Right cardiac atrium (tissue), 5 donors: ENCODE measurements at regions not wholly inside any gene's neighbourhood (a gene's known extent, or its start where the extent isn't known, plus 50 kb on each side); places are given as distances from the start of the nearest gene placed in this dataset.
"Not testable (repeated sequence)": the region's sequence is repeated elsewhere in the genome, so short reads cannot be mapped to it uniquely, and the experiment has no call there.

ENCODE experiments used
- ATAC-seq, 2 donors: fragments of 200-7000 bp; cut with Tn5 transposase; one replicate each; pipeline versions ENCODE4 v1.8.0 to v1.9.1; 2020; ENCODE audit warnings: moderate library complexity in 2 of 2, mild to moderate bottlenecking in 1 of 2
- DNase-seq, 3 donors: peaks; one replicate each; pipeline ENCODE4 v3.0.0-alpha.2; 2020
- H3K27ac ChIP-seq: one replicate; pipeline ENCODE4 v1.5.1; 2013; ENCODE audit warnings: mild to moderate bottlenecking, low read length, control low read depth, moderate library complexity
- H3K27me3 ChIP-seq: one replicate; pipeline ENCODE4 v1.6.1; 2013; ENCODE audit not compliant: control insufficient read depth, insufficient read depth
- H3K4me1 ChIP-seq: one replicate; pipeline ENCODE4 v1.6.1; 2013; ENCODE audit warnings: low read length; ENCODE audit not compliant: control insufficient read depth, insufficient read depth
- H3K4me3 ChIP-seq: one replicate; pipeline ENCODE4 v1.5.1; 2013; ENCODE audit warnings: low read length, control low read depth
- H3K9me3 ChIP-seq: one replicate; pipeline ENCODE4 v1.6.1; 2013; ENCODE audit warnings: low read length; ENCODE audit not compliant: control insufficient read depth
- WGBS: extraction: QIAGEN DNeasy Blood & Tissue Kit; methylation state at CpG from one replicate; pipeline ENCODE4 v1.1.7; 2013; 5-methylcytosine and 5-hydroxymethylcytosine counted together
- intact Hi-C, 4 donors: fragments of 100-400 bp; cut with DNase I; formaldehyde crosslinking; loops; one replicate each; pipeline versions ENCODE4 v1.11.0 to v1.14.0; 2022 to 2023
- donor health status: healthy with polysubstance abuse.
- donor health status: DM: no; HTN: yes; CAD: no.
- donor health status: DM: no; HTN: no; CAD: no.
- donor health status: DM: no; HTN: yes; CAD: no; lungs with severe emphysema.
- donor health status: DM: yes; HTN: yes; CAD: no.

DNA sequence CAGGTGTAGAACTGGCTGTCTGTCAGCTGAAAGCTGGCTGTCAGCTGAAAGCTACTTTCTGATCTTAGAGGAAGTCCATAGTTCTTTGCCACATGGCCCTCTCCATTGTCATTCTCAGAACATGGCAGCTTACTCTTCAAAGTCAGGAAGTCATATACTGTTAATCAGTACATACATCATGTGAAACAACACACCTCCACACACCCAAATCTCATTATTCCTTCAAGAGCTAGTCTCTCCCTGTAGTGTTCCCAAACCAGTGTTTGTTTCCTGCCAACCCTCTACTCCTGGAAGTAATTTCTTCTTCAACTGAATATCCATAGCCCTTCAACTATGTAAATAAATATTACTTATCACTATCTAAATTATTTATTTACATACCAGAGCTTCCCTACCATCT, 58.9 kb downstream of the OR5AK2 start:
- Histone ChIP-seq H3K4me3 (no peak overlapping the region), H3K4me1 (no peaks in the 10 kb centered on the region), H3K27me3 (no peaks in the 10 kb centered on the region), H3K27ac (no peak overlapping the region), H3K9me3 (no peaks in the 10 kb centered on the region)
- ATAC-seq = no peak
- no peak for DNase-seq
- intact Hi-C loops = no loop called here

DNA sequence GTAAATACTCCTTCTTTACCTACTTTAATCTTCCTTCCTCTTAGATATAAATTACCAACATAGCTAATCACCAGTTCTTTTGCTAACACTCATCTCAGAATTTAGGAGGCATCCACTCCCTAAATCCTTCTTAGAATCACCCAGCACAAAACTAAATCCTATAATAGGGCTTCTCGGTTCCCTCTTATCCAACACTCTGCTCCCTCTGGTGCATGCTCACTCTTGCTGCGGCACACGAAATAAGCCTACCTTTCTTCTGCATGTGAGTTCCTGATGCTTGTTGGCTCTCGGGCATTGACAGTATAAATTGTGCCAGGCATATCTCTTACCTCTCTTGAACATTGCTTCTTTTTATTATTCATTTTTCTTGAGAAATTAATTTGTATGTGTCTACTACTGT, 61.0 kb downstream of the OR5AK2 start:
- Histone ChIP-seq H3K27ac (no peak overlapping the region), H3K27me3 (no peaks in the 10 kb centered on the region), H3K9me3 (no peaks in the 10 kb centered on the region), H3K4me3 (no peak overlapping the region), H3K4me1 (no peaks in the 10 kb centered on the region)
- intact Hi-C loops = no loop called here
- no peak for DNase-seq
- WGBS = 77% methylated on average over 4 of the region's 4 CpGs
- ATAC-seq = no peak

DNA sequence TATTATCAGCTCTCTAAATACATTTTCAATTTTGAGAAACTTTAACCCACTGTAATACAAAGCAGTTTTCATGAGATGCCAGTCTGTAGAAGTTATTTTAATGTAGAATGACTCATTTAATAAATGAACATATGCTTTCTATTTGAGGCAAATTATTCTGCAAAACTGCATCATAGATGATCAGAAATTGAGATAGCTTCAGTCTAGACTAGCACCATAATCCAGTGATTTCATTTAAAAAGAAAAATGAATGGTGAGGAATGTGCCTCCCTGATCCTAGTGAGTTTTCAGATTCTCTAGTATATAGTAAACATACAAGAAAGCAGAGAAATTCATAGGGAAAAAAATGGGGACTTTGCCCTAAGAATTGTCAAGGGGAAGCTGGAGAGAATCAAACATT, 66.1 kb downstream of the OR5AK2 start:
- intact Hi-C loops = no loop called here
- Histone ChIP-seq H3K27me3 (no peaks in the 10 kb centered on the region), H3K4me1 (no peaks in the 10 kb centered on the region), H3K27ac (no peak overlapping the region), H3K4me3 (no peak overlapping the region), H3K9me3 (no peaks in the 10 kb centered on the region)
- ATAC-seq = no peak
- no peak for DNase-seq

DNA sequence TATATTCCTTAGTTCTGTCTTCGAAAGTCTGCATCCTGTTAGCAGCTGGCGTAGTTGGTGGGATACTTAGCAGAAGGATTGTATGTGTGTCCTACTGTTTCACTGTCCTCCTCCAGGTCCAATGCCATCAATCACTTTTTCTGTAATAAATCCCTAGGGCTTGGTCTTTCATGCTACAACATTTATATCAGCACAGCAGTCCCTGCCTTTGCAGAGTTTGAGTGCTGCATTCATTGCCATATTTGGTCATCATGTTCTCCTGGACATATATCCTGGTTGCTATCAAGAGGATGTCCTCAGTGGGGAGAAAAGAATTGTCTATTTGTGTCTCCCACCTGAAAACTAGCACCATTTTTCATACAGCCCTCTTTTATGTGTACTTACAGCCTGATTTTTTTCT, 67.0 kb downstream of the OR5AK2 start:
- Histone ChIP-seq H3K4me3 (no peak overlapping the region), H3K27me3 (no peaks in the 10 kb centered on the region), H3K9me3 (no peaks in the 10 kb centered on the region), H3K27ac (no peak overlapping the region), H3K4me1 (no peaks in the 10 kb centered on the region)
- 95% methylated on average over 2 of the region's 2 CpGs for WGBS
- no peak for DNase-seq
- intact Hi-C loops = no loop called here
- no peak for ATAC-seq

DNA sequence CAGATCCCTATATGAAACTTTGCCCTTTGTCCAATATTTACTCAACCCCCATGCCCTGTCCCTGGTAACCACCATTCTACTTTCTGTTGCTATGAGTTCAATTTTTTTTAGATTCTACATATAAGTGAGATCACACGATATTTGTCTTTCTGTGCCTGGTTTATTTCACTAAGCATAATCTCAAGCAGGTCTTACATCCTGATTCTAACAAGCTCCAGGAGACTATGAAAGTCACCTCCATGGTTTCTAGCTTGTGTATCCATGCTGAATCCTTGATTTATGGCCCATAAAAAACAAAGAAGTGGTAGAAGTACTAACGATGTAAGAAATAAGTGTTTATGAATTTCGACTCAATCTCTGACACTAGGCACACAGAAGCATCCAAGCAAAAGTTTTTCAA, 68.0 kb downstream of the OR5AK2 start:
- ATAC-seq (no peak), DNase-seq (no peak)
- H3K27me3 ChIP-seq = no peaks in the 10 kb centered on the region
- intact Hi-C loops = no loop called here
- H3K9me3 ChIP-seq = no peaks in the 10 kb centered on the region
- H3K27ac ChIP-seq = no peak overlapping the region
- H3K4me3 ChIP-seq = no peak overlapping the region
- 80% methylated on average over 3 of the region's 3 CpGs for WGBS
- no peaks in the 10 kb centered on the region for H3K4me1 ChIP-seq

DNA sequence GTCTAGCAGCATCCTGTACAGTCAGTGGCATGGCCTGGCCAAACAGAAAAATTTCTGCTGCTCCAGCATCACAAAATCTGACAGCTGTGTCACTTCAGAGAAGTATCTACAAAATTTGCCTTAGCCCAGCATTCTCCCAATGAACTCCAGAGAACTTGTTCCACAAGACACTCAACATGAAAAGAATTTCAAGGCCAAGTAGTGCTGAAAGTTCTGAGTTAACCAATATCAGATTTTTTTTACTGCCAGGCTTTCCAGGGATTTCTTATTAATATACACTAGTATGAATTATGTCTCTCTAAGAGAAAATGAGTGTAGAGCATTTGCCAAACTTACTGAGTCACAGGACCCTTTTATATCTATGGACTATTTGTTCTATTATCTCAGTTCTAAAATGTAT, 68.8 kb downstream of the OR5AK2 start:
- Histone ChIP-seq H3K27me3 (no peaks in the 10 kb centered on the region), H3K9me3 (no peaks in the 10 kb centered on the region), H3K27ac (no peak overlapping the region), H3K4me1 (no peaks in the 10 kb centered on the region), H3K4me3 (no peak overlapping the region)
- no peak for ATAC-seq
- no peak for DNase-seq
- intact Hi-C loops = no loop called here

DNA sequence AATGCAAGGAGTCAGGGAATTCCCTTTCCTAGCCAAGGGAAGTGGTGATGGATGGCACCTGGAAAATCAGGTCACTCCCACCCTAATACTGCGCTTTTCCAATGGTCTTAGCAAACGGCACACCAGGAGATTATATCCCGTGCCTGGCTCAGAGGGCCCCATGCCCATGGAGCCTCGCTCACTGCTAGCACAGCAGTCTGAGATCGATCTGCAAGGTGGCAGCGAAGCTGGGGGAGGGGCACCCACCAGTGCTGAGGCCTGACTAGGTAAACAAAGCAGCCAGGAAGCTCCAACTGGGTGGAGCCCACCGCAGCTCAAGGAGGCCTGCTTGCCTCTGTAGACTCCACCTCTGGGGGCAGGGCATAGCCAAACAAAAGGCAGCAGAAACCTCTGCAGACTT, 74.2 kb downstream of the OR5AK2 start:
- ATAC-seq, H3K9me3 ChIP-seq, H3K4me3 ChIP-seq, H3K27ac ChIP-seq, intact Hi-C loops, H3K4me1 ChIP-seq, DNase-seq, H3K27me3 ChIP-seq: not testable (repeated sequence)
- 90% methylated on average over 7 of the region's 7 CpGs for WGBS

DNA sequence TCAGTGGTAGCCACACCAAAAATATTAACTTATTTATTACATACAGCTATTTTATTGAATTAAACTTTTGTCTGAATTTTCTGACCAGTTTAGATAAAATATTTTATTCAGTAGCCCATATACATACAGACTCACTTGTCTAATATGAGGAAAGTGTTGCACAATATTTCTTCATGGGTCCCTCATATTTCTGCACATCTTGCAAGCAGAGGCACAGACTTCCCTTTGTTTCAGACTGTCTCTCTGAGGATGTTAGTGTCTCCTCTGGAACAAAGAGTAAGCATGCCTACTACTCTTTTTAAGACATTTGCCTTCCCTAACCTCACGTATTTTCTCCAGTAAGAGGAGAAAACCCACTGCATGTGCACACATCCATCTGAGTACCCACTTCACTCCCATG, 81.2 kb downstream of the OR5AK2 start:
- Histone ChIP-seq H3K4me1 (no peaks in the 10 kb centered on the region), H3K27ac (no peak overlapping the region), H3K4me3 (no peak overlapping the region), H3K9me3 (no peaks in the 10 kb centered on the region), H3K27me3 (no peaks in the 10 kb centered on the region)
- DNase-seq (no peak), ATAC-seq (no peak)
- intact Hi-C loops = no loop called here
- 79% methylated on average over 1 of the region's 1 CpG for WGBS

DNA sequence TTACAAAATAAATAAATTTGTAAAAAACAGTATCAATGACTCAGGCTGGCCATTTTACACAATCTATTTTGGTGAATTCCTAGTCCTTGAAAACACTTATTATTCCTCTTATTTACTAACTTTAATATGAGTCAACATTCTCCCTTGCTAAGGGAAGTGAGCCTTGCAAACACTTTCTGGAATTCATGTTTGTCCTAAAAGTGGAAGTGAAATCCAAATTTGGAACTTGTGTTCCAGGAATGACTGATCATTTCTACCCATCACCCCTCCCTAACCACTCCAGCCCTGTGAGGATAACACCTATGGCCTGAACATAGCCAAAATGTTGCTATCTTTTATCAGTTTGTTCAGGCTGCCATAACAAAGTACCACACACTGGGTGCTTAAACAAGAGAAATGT, 83.1 kb downstream of the OR5AK2 start:
- intact Hi-C loops = no loop called here
- Histone ChIP-seq H3K4me3 (no peak overlapping the region), H3K9me3 (no peaks in the 10 kb centered on the region), H3K27ac (peak overlapping the region; percentile 67), H3K27me3 (no peaks in the 10 kb centered on the region), H3K4me1 (no peaks in the 10 kb centered on the region)
- DNase-seq (no peak), ATAC-seq (peak; percentile 16 to 34)

DNA sequence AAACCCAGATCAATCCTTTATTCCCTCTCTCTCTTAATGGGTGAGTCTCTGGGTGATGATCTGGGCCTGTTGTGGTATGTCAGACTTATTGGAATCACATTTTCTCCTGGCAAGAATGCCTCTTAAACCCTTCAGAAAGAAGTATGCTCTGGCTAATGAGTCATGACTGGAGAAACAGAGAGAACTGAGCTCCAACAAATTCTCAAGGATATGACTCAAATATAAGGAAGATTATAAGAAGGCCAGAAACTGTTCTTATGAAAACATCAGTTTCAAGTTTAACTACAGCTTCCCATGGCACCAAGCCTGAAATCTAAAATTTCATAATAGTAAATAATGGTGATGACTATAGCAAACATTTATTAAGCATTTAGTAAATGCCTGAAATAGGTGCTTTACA, 83.9 kb downstream of the OR5AK2 start:
- H3K27ac ChIP-seq = no peak overlapping the region
- DNase-seq = no peak

DNA sequence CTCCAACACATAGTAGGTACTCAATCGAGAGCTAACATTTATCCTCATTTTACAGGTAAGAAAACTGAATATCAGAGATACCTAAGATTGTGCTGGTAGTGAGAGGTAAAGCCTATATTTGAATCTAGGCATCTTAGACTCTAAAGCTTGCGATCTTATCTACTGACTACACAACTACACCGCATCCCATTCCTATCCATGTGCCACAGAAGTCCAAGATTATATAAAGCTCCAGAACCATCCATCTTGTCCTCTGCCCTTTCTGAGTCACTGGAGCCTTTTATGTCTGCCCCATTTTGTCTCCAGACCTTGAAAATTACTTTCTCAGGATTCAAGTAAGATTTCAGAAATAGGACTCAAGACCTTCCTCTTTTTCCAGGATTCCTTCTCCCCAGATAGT, 84.4 kb downstream of the OR5AK2 start:
- Histone ChIP-seq H3K4me1 (no peaks in the 10 kb centered on the region), H3K9me3 (no peaks in the 10 kb centered on the region), H3K27ac (no peak overlapping the region), H3K4me3 (no peak overlapping the region), H3K27me3 (no peaks in the 10 kb centered on the region)
- WGBS = 70% methylated on average over 3 of the region's 3 CpGs
- ATAC-seq (no peak), DNase-seq (no peak)
- intact Hi-C loops = no loop called here

More for the DNA sequence above, 83.9 kb downstream of the OR5AK2 start:
- Histone ChIP-seq H3K4me1 (no peaks in the 10 kb centered on the region), H3K9me3 (no peaks in the 10 kb centered on the region), H3K4me3 (no peak overlapping the region), H3K27me3 (no peaks in the 10 kb centered on the region)
- intact Hi-C loops = no loop called here
- ATAC-seq = peak; percentile 90 to 94

DNA sequence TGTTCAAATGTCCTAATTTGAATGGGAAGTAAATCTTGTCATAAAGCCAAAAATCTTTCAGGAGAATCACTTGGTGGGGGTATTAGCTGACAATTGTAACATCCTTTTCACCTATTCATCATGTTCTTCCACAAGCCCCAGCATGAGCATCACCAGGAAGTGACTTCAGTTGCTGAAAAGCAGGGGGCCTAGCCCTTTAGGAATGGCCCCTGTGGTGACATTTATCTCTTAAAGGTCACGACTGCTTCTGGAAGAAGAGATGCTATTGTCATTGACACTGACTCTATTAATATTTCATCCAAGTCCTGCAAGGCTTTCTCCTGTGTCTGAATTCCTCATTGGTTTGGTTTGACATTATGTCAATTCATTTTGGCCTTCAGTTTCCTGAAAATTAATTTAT, 92.6 kb downstream of the OR5AK2 start:
- H3K27me3 ChIP-seq = no peaks in the 10 kb centered on the region
- DNase-seq (no peak), ATAC-seq (no peak)
- H3K4me3 ChIP-seq = no peak overlapping the region
- WGBS = 41% methylated on average over 1 of the region's 1 CpG
- no peaks in the 10 kb centered on the region for H3K9me3 ChIP-seq
- no peaks in the 10 kb centered on the region for H3K4me1 ChIP-seq
- intact Hi-C loops = no loop called here
- H3K27ac ChIP-seq = no peak overlapping the region
